H9 (cell line): ENCODE measurements at regions not wholly inside any gene's neighbourhood (a gene's known extent, or its start where the extent isn't known, plus 50 kb on each side); places are given as distances from the start of the nearest gene placed in this dataset.

Experiments used
- DNase-seq: peaks from one replicate; pipeline ENCODE4 v3.0.0-alpha.2; 2017
- H2AFZ ChIP-seq: one replicate; pipeline ENCODE4 v1.6.1; 2013; ENCODE audit warnings: mild to moderate bottlenecking, low read length, control low read depth, moderate library complexity
- H2AK5ac ChIP-seq: 2 replicates; pipeline ENCODE4 v1.6.1; 2013; ENCODE audit warnings: low read length, control low read depth, mixed read lengths; ENCODE audit not compliant: insufficient read length
- H2BK120ac ChIP-seq: one replicate; pipeline ENCODE4 v1.6.1; 2013; ENCODE audit warnings: low read depth, mild to moderate bottlenecking, low read length, control low read depth, inconsistent platforms; ENCODE audit not compliant: poor library complexity, severe bottlenecking
- H2BK12ac ChIP-seq: 2 replicates; pipeline ENCODE4 v1.6.1; 2013; ENCODE audit warnings: low read length, control low read depth, mixed read lengths, low read depth; ENCODE audit not compliant: insufficient read length
- H2BK15ac ChIP-seq: 2 replicates; pipeline ENCODE4 v1.6.1; 2013; ENCODE audit warnings: low read depth, low read length, control low read depth
- H2BK20ac ChIP-seq: one replicate; pipeline ENCODE4 v1.6.1; 2013; ENCODE audit warnings: low read depth, mild to moderate bottlenecking, low read length, control low read depth, inconsistent platforms; ENCODE audit not compliant: poor library complexity, severe bottlenecking
- H2BK5ac ChIP-seq: 2 replicates; pipeline ENCODE4 v1.6.1; 2013; ENCODE audit warnings: low read length, control low read depth, mixed read lengths; ENCODE audit not compliant: insufficient read length
- H3K14ac ChIP-seq: 2 replicates; pipeline ENCODE4 v1.6.1; 2013; ENCODE audit warnings: low read length, control low read depth; ENCODE audit not compliant: insufficient read depth
- H3K18ac ChIP-seq: 2 replicates; pipeline ENCODE4 v1.6.1; 2013; ENCODE audit warnings: low read depth, mild to moderate bottlenecking, mixed read lengths, low read length, control low read depth; ENCODE audit not compliant: insufficient read length
- H3K23ac ChIP-seq: 2 replicates; pipeline ENCODE4 v1.6.1; 2013; ENCODE audit warnings: low read length, control low read depth, mixed read lengths, low read depth; ENCODE audit not compliant: insufficient read length
- H3K23me2 ChIP-seq: 2 replicates; pipeline ENCODE4 v1.6.1; 2013; ENCODE audit warnings: low read depth, mild to moderate bottlenecking, mixed read lengths, low read length, control low read depth; ENCODE audit not compliant: insufficient read length, poor library complexity, severe bottlenecking
- H3K27ac ChIP-seq: 2 replicates; pipeline ENCODE4 v1.5.1; 2013; ENCODE audit warnings: low read length, control low read depth, mixed read lengths, low read depth; ENCODE audit not compliant: insufficient read length
- H3K27me3 ChIP-seq: 2 replicates; pipeline ENCODE4 v1.6.1; 2013; ENCODE audit warnings: low read length, control low read depth, inconsistent platforms; ENCODE audit not compliant: insufficient read depth
- H3K4ac ChIP-seq: 2 replicates; pipeline ENCODE4 v1.6.1; 2013; ENCODE audit warnings: low read depth, mild to moderate bottlenecking, control low read depth, inconsistent platforms, low read length, moderate library complexity
- H3K4me1 ChIP-seq: 2 replicates; pipeline ENCODE4 v1.6.1; 2013; ENCODE audit warnings: low read length, control low read depth, inconsistent platforms; ENCODE audit not compliant: insufficient read depth
- H3K4me2 ChIP-seq: 2 replicates; pipeline ENCODE4 v1.6.1; 2013; ENCODE audit warnings: low read length, control low read depth, mixed read lengths; ENCODE audit not compliant: insufficient read length, insufficient read depth
- H3K56ac ChIP-seq: 2 replicates; pipeline ENCODE4 v1.6.1; 2013; ENCODE audit warnings: low read depth, mild to moderate bottlenecking, mixed read lengths, low read length, control low read depth; ENCODE audit not compliant: insufficient read length
- H3K79me1 ChIP-seq: 2 replicates; pipeline ENCODE4 v1.6.1; 2013; ENCODE audit warnings: low read depth, mild to moderate bottlenecking, moderate library complexity, low read length, control low read depth, inconsistent platforms; ENCODE audit not compliant: insufficient read depth, poor library complexity, severe bottlenecking
- H3K79me2 ChIP-seq: 2 replicates; pipeline ENCODE4 v1.6.1; 2013; ENCODE audit warnings: low read length, control low read depth, inconsistent platforms; ENCODE audit not compliant: insufficient read depth
- H3K9ac ChIP-seq: 2 replicates; pipeline ENCODE4 v1.6.1; 2013; ENCODE audit warnings: low read length, control low read depth, mixed read lengths; ENCODE audit not compliant: insufficient read length; ENCODE audit errors: extremely low read depth
- H3K9me3 ChIP-seq: one replicate; pipeline ENCODE4 v1.6.1; 2013; ENCODE audit warnings: low read depth, low read length, inconsistent platforms; ENCODE audit not compliant: control insufficient read depth
- H3T11ph ChIP-seq: one replicate; pipeline ENCODE4 v1.6.1; 2013; ENCODE audit warnings: mild to moderate bottlenecking, low read length, control low read depth, inconsistent platforms
- H4K20me1 ChIP-seq: one replicate; pipeline ENCODE4 v1.6.1; 2013; ENCODE audit not compliant: control insufficient read depth, insufficient read length, insufficient read depth
- H4K5ac ChIP-seq: 2 replicates; pipeline ENCODE4 v1.6.1; 2013; ENCODE audit warnings: low read depth, mild to moderate bottlenecking, mixed read lengths, low read length, control low read depth; ENCODE audit not compliant: insufficient read length
- H4K8ac ChIP-seq: replicated peaks from 2 replicates; pipeline ENCODE4 v1.6.1; 2013; ENCODE audit warnings: low read length, control low read depth, mixed read lengths, low read depth; ENCODE audit not compliant: insufficient read length
- H4K91ac ChIP-seq: 2 replicates; pipeline ENCODE4 v1.6.1; 2013; ENCODE audit warnings: low read depth, mild to moderate bottlenecking, moderate library complexity, mixed read lengths, low read length, control low read depth; ENCODE audit not compliant: insufficient read length
- H3K27ac Mint-ChIP-seq, 3 experiments: 2 replicates in 2 of 3; 3 replicates in 1 of 3; pipeline ENCODE4 v1.8.0; 2020 to 2021; ENCODE audit warnings: mixed read lengths in 3 of 3, mild to moderate bottlenecking in 1 of 3, moderate library complexity in 1 of 3
- H3K27me3 Mint-ChIP-seq: 2 replicates; pipeline ENCODE4 v1.8.0; 2021; ENCODE audit warnings: low read depth, mild to moderate bottlenecking, moderate library complexity, mixed read lengths
- H3K36me3 Mint-ChIP-seq, 3 experiments: 2 replicates in 2 of 3; 3 replicates in 1 of 3; pipeline ENCODE4 v1.8.0; 2020 to 2021; ENCODE audit warnings: low read depth in 3 of 3, mixed read lengths in 3 of 3; ENCODE audit not compliant: insufficient read depth in 1 of 3
- H3K4me1 Mint-ChIP-seq, 2 experiments: 2 replicates each; pipeline ENCODE4 v1.8.0; 2020; ENCODE audit warnings: mixed read lengths in 2 of 2
- H3K4me3 Mint-ChIP-seq, 2 experiments: 2 replicates in 1 of 2; 3 replicates in 1 of 2; pipeline ENCODE4 v1.8.0; 2020 to 2021; ENCODE audit warnings: mild to moderate bottlenecking in 2 of 2, mixed read lengths in 2 of 2, moderate library complexity in 1 of 2
- H3K9me3 Mint-ChIP-seq, 2 experiments: 2 replicates in 1 of 2; 3 replicates in 1 of 2; pipeline ENCODE4 v1.8.0; 2020; ENCODE audit warnings: mild to moderate bottlenecking in 2 of 2, mixed read lengths in 2 of 2, moderate library complexity in 1 of 2
- WGBS: extraction: QIAGEN DNeasy Blood & Tissue Kit; methylation state at CpG from one replicate; pipeline ENCODE4 v1.1.7; 2013; ENCODE audit warnings: missing lambda C conversion rate, low lambda C conversion rate, mixed read lengths; ENCODE audit not compliant: insufficient read length; ENCODE audit errors: extremely low coverage; 5-methylcytosine and 5-hydroxymethylcytosine counted together
- TF ChIP-seq, protein P1 (sequence below): fragments of 200-600 bp; sonication (generic); conservative IDR thresholded peaks from 3 replicates; pipeline ENCODE4 v1.8.0; 2021; ENCODE audit warnings: antibody characterized with exemption, mild to moderate bottlenecking

DNA sequence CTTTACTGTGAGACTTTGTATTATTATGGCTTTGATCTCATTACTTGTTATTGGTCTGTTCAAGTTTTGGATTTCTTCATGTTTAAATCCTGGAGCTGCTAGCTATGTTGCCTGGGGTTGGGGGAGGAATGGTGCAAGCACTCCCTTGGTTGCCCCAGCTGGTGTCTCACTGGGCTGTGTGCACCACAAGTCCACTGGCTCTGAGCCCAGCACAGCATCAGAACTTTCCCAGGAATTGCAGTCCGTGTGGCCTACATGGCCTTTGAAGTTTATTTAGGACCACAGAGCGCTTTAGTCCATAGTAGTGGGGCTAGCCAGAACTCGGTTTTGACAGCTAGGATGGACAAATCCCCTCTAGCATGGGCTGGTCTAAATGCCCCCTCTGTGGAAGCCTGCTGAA, 278.8 kb upstream of the RPS6KA3 start:
- H2AK5ac ChIP-seq: no peak overlapping the region
- WGBS: no CpG with 5 or more reads among the region's 3 CpGs
- H4K20me1 ChIP-seq: no peaks in the 10 kb centered on the region
- no peak overlapping the region for H3K27ac ChIP-seq
- H2BK5ac ChIP-seq: no peak overlapping the region
- Mint-ChIP-seq H3K9me3 (peaks cover 54 to 68% of the 10 kb centered on the region in 2 experiments), H3K4me3 (no peak overlapping the region), H3K36me3 (peaks cover 25 to 46% (median 42%) of the 10 kb centered on the region in 3 experiments), H3K4me1 (peaks cover 0 to 3% of the 10 kb centered on the region in 2 experiments; a peak in 3 of 4 replicates), H3K27me3 (no peaks in the 10 kb centered on the region; the same call in 1 of the 2 replicates), H3K27ac (no peak overlapping the region)
- H3K79me2 ChIP-seq: no peaks in the 10 kb centered on the region
- H4K8ac ChIP-seq: no peak overlapping the region
- no peak for DNase-seq
- no peak overlapping the region for H3K4ac ChIP-seq
- no peak overlapping the region for H3K56ac ChIP-seq
- no peak overlapping the region for H2BK120ac ChIP-seq
- no peak overlapping the region for H4K91ac ChIP-seq
- no peaks in the 10 kb centered on the region for H3K27me3 ChIP-seq
- H3K9me3 ChIP-seq: peaks cover 36% of the 10 kb centered on the region
- H3K4me2 ChIP-seq: no peak overlapping the region
- no peak overlapping the region for H3T11ph ChIP-seq
- no peak overlapping the region for H4K5ac ChIP-seq
- no peak overlapping the region for H2AFZ ChIP-seq
- H3K9ac ChIP-seq: no peak overlapping the region
- no peak overlapping the region for H3K23ac ChIP-seq
- H3K4me1 ChIP-seq: no peaks in the 10 kb centered on the region
- H2BK20ac ChIP-seq: no peak overlapping the region
- H3K14ac ChIP-seq: no peak overlapping the region
- TF ChIP-seq, protein P1, sequence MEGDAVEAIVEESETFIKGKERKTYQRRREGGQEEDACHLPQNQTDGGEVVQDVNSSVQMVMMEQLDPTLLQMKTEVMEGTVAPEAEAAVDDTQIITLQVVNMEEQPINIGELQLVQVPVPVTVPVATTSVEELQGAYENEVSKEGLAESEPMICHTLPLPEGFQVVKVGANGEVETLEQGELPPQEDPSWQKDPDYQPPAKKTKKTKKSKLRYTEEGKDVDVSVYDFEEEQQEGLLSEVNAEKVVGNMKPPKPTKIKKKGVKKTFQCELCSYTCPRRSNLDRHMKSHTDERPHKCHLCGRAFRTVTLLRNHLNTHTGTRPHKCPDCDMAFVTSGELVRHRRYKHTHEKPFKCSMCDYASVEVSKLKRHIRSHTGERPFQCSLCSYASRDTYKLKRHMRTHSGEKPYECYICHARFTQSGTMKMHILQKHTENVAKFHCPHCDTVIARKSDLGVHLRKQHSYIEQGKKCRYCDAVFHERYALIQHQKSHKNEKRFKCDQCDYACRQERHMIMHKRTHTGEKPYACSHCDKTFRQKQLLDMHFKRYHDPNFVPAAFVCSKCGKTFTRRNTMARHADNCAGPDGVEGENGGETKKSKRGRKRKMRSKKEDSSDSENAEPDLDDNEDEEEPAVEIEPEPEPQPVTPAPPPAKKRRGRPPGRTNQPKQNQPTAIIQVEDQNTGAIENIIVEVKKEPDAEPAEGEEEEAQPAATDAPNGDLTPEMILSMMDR: no peak
- no peak overlapping the region for H2BK15ac ChIP-seq
- H3K18ac ChIP-seq: no peak overlapping the region
- no peaks in the 10 kb centered on the region for H3K23me2 ChIP-seq
- no peaks in the 10 kb centered on the region for H3K79me1 ChIP-seq
- no peak overlapping the region for H2BK12ac ChIP-seq
